ENCODE measurements at regions not wholly inside any gene's neighbourhood (a gene's known extent, or its start where the extent isn't known, plus 50 kb on each side); places are given as distances from the start of the nearest gene placed in this dataset.

DNA sequence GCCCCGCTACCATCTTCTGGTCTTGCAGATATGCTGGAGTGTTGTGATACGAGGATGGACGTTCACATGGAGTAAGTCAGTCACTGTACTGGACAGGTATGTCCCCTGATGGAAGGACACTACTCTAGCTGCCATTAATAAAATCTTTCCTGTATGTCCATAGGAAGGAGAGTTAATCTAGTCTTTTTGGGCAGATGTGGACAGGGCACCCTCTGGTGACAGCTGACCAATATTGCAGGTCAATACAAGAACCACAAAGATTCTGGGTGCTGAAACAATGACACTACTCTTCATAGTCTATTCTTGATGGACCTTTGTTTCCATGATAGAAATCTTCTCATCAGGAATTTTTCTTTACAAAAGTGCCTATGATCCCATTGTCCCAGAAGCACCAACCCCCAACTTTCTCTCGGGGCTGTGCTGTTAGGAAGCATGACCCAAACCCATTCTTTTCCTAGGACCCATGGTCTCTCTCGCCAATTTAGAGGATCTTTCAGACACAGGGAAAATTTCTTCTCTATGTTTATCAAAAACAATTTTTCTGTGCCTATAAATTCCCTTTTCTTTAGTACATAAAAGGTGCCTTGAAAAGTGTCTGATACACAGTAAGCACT lies 376.9 kb downstream of the DTWD2 start:
- TF ChIP-seq, protein P1, sequence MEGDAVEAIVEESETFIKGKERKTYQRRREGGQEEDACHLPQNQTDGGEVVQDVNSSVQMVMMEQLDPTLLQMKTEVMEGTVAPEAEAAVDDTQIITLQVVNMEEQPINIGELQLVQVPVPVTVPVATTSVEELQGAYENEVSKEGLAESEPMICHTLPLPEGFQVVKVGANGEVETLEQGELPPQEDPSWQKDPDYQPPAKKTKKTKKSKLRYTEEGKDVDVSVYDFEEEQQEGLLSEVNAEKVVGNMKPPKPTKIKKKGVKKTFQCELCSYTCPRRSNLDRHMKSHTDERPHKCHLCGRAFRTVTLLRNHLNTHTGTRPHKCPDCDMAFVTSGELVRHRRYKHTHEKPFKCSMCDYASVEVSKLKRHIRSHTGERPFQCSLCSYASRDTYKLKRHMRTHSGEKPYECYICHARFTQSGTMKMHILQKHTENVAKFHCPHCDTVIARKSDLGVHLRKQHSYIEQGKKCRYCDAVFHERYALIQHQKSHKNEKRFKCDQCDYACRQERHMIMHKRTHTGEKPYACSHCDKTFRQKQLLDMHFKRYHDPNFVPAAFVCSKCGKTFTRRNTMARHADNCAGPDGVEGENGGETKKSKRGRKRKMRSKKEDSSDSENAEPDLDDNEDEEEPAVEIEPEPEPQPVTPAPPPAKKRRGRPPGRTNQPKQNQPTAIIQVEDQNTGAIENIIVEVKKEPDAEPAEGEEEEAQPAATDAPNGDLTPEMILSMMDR (IDR thresholded peaks at IDR 0.05), result no peak
- no peak for TF ChIP-seq POLR2AphosphoS5 (IDR thresholded peaks at IDR 0.05; ENCODE audit: insufficient read depth in 1 of 2, low read depth in 1 of 2)

All from vagina (tissue), 2 donors.